ENCODE measurements at regions not wholly inside any gene's neighbourhood (a gene's known extent, or its start where the extent isn't known, plus 50 kb on each side); places are given as distances from the start of the nearest gene placed in this dataset.

GRCh38 chr3:18825665-18826064, 322.6 kb upstream of the KCNH8 start:
- no peak for DNase-seq

- DNase-seq: no peak
Observed at GRCh38 chr3:18813300-18813699, 335.0 kb upstream of the KCNH8 start.

GRCh38 chr3:18812316-18812715, 336.0 kb upstream of the KCNH8 start:
- DNase-seq: no peak

GRCh38 chr3:18810306-18810661, 338.0 kb upstream of the KCNH8 start:
- DNase-seq: no peak

- no peak for DNase-seq
Observed at GRCh38 chr3:18809640-18810305, 338.5 kb upstream of the KCNH8 start.

- DNase-seq: no peak
Observed at GRCh38 chr3:18808429-18808828, 339.9 kb upstream of the KCNH8 start.

- DNase-seq: no peak
Observed at GRCh38 chr3:18807593-18807992, 340.7 kb upstream of the KCNH8 start.

- no peak for DNase-seq
Observed at GRCh38 chr3:18806633-18807032, 341.7 kb upstream of the KCNH8 start.

- no peak for DNase-seq
Observed at GRCh38 chr3:18797378-18797777, 350.9 kb upstream of the KCNH8 start.

- DNase-seq: no peak
Observed at GRCh38 chr3:18795078-18795477, 353.2 kb upstream of the KCNH8 start.

- no peak for DNase-seq
Observed at GRCh38 chr3:18791752-18792151, 356.6 kb upstream of the KCNH8 start.

- DNase-seq: no peak
Observed at GRCh38 chr3:18791182-18791581, 357.1 kb upstream of the KCNH8 start.

GRCh38 chr3:18790384-18790783, 357.9 kb upstream of the KCNH8 start:
- no peak for DNase-seq

GRCh38 chr3:18789734-18790133, 358.6 kb upstream of the KCNH8 start:
- DNase-seq: no peak

GRCh38 chr3:18787441-18787840, 360.9 kb upstream of the KCNH8 start:
- no peak for DNase-seq

- DNase-seq: no peak
Observed at GRCh38 chr3:18786650-18787323, 361.5 kb upstream of the KCNH8 start.

GRCh38 chr3:18782191-18782590, 357.1 kb upstream of the SATB1 start:
- DNase-seq: no peak

GRCh38 chr3:18780959-18781358, 355.8 kb upstream of the SATB1 start:
- no peak for DNase-seq

GRCh38 chr3:18779704-18780103, 354.6 kb upstream of the SATB1 start:
- DNase-seq: no peak

GRCh38 chr3:18778598-18778997, 353.5 kb upstream of the SATB1 start:
- no peak for DNase-seq

- DNase-seq: no peak
Observed at GRCh38 chr3:18778094-18778493, 353.0 kb upstream of the SATB1 start.

GRCh38 chr3:18775501-18775900, 350.4 kb upstream of the SATB1 start:
- DNase-seq: no peak

- no peak for DNase-seq
Observed at GRCh38 chr3:18774319-18775088, 349.4 kb upstream of the SATB1 start.

- DNase-seq: no peak
Observed at GRCh38 chr3:18772699-18773305, 347.7 kb upstream of the SATB1 start.

Data from SW 1271 (cell line).